Fibroblast of skin of left quadriceps (primary cell): ENCODE measurements at regions not wholly inside any gene's neighbourhood (a gene's known extent, or its start where the extent isn't known, plus 50 kb on each side); places are given as distances from the start of the nearest gene placed in this dataset.

Experiments used
- DNase-seq, 2 experiments: peaks; one replicate each; pipeline ENCODE4 v3.0.0-alpha.2; 2013; ENCODE audit warnings: low read depth in 2 of 2

DNA sequence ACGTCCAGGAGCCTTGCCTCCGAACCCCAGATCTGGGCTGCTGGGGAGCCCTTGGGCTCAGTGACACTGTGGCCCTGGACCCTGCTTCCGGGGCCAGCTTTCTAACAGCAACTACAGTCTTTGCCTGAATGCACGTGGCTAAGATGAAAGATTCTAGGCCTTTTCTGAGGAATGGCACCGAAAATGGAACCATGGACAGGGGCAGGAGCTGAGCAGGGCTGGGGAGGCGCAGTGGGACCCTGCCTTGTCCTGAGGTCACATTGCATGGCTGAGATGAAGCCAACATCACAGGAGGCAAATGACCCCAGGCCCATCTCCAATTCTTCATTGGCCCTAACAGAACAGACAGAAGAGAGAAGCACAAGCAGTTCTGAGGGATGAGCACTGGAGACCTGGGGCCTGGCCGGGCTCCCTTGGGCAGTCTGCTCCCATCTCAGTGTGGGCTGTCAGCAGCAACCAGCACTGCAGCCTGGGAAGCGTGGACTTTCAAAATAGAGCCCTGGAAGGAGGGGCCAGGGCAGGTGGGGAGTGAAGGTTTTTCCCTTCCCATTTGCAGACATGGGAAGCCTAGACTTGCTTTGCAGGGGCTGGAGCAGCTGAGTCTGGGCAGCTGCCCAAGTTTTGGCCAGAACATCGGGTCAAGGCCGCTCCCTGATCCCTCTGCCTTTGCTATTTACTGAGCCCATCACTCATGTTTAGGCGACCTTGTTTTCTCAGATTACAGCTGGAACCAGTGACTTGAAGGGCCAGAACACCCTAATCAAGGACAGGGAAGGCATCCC is 114.4 kb upstream of the TCERG1L start:
- no peak for DNase-seq

- DNase-seq: no peak
Measured at GRCh38 chr10:131426534-131426898, 115.0 kb upstream of the TCERG1L start.

DNA sequence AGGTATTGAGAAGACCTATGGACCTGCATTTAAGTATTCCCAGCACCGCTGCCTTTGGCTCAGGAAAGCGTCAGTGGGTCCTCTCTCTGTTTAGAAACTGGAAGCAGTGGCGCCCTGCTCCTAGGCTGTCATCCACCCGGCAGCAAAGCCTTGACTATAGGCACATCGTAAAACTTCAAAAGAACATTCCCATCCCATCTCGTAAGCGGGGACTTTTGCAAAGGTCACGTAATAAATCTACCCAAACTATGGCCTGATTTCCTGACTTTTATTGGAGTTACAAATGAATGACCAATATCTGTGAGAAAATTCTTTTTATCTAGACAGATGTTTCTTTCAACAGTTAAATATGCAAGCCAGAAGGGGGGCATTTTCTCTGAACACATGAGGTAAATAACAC is 115.8 kb upstream of the TCERG1L start:
- no peak for DNase-seq

DNA sequence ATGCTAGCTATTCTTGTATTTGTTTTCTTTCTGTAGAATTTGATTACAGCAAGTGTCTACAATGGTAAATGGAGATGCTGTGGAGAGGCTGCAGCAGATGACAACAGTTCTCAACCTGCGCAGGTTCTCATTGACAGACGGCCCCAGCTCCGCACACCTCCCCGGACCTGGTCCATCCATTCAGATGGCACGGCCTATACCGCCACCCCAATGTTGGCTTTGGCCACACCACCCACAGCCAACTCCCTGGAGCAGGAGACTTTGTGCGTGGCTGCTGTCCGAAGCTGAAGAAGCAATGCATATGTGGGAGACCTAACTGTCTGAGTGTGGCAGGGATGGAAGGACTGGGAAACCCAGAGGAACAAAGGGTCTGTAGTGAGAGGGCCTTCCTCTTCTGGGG is 116.4 kb upstream of the TCERG1L start:
- no peak for DNase-seq

- no peak for DNase-seq
Measured at GRCh38 chr10:131429141-131429540, 117.6 kb upstream of the TCERG1L start.

DNA sequence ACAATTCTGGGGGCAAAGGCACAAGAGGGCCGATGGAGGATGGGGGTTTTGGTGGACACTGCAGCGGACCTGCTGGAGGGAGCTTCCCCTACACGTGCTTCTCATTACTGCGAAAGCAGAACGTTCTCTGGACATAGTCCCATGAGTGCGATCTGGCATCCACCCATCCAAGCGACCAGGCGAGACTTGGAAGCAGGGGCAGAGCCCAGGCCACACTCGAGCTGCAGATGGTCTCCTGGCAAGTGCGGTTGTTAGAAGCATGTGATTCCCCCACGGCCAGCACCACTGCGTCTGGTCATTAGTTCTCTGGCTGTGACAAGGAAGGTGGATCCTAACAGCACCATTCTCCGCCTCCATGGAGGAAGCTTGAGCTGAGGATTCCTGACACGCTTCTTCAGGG is 118.4 kb upstream of the TCERG1L start:
- no peak for DNase-seq

GRCh38 chr10:131430716-131431412 is 119.3 kb upstream of the TCERG1L start:
- no peak for DNase-seq

- DNase-seq: no peak
Measured at GRCh38 chr10:131431533-131431932, 120.0 kb upstream of the TCERG1L start.

GRCh38 chr10:131431978-131432690 is 120.6 kb upstream of the TCERG1L start:
- DNase-seq: no peak

- no peak for DNase-seq
Measured at GRCh38 chr10:131433568-131433967, 122.0 kb upstream of the TCERG1L start.

DNA sequence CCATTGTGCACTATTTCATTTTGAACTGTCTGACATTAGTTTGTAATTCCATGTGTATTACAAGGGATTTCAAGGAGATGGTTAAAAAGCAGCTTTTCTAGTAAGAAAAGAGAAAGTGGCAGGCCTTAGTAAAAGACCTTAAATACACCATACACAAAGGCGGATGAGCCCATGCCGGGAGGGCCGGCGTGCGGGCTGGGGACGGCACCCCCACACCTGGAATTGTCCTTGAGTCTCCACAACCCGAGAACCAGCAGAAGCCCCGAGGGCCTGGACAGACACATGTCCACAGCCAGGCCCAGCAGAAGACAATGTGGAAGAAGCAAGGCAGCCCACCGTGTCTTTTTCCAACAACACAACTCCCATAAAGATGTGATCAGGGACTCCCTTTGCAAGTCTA is 123.7 kb upstream of the TCERG1L start:
- no peak for DNase-seq

DNA sequence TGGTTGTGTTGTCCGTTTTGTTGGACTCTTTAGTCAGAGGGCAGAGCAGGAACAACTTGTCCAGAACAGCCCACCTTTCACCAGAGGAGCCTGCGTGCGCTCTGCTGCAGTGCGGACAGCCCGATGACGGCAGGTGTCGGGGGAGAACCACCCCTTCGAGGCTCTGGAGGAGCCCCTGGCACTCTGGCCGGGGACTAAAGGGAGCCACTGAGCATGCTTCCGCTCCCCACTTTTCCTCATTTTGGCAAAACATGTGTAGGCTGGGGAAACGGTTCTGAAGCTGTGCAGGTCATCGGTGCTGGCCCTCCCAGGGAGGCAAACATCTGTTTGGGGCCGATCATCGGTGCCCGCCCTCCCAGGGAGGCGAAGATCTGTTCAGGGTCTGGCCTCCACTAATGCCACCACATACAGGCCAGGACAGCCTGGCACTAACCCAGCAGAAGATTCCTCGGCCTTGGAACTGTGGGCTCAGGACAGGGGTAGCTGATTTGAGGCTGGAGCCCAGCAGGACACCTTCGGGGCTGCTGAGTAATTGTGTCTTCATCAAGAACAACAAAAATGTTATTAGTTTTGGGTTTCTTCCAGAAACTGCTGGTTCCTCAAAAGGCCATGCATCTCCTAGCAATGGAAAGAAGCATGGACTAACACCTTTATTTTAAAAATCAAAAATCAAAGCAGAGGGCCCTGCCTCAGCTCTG is 124.4 kb upstream of the TCERG1L start:
- no peak for DNase-seq

DNA sequence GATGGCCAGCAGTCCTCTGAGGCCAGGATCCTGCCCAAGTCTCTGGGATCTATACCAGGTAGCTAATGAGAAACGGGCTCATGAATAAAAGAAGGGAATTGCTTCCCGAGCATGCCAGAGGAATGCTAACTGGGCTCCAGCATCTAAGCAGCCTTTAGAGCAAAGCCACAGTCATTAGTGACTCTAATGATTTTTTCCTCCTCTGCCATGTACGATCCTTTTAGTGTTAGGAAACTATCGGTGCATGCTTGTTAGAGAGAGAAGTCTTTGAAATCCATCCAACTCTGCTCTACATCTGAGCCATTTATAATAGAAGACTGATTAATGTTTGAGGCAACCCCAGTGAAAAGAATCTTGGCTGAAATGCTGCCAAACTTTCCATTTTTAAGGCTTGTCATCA is 124.9 kb upstream of the TCERG1L start:
- peak; percentile 28 to 34 for DNase-seq

GRCh38 chr10:131437556-131438475 is 126.3 kb upstream of the TCERG1L start:
- no peak for DNase-seq

- DNase-seq: no peak
Measured at GRCh38 chr10:131438665-131439064, 127.1 kb upstream of the TCERG1L start.

- DNase-seq: no peak
Measured at GRCh38 chr10:131439705-131440104, 128.2 kb upstream of the TCERG1L start.

- DNase-seq: no peak
Measured at GRCh38 chr10:131440405-131441360, 129.2 kb upstream of the TCERG1L start.

DNA sequence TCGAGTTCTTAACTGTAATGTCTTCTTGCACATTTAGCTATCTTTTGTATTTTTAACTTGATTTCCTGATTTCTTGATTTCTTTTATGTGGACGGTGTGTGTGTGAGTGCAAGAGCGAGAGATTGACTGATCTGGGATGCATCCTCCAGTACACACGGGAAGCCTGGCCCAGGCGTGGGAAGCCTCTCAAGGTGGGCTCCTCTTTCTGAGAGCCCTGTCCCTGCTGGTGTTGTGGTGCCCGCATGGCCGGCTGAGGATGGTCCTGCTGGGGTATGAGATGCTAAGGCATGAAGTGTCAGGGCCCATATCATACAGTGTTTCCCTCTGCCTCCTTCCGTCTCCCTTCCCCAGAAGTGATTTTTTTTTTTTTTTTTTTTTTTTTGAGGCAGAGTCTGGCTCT is 130.8 kb upstream of the TCERG1L start:
- no peak for DNase-seq

- DNase-seq: no peak
Measured at GRCh38 chr10:131444286-131444685, 132.8 kb upstream of the TCERG1L start.

DNA sequence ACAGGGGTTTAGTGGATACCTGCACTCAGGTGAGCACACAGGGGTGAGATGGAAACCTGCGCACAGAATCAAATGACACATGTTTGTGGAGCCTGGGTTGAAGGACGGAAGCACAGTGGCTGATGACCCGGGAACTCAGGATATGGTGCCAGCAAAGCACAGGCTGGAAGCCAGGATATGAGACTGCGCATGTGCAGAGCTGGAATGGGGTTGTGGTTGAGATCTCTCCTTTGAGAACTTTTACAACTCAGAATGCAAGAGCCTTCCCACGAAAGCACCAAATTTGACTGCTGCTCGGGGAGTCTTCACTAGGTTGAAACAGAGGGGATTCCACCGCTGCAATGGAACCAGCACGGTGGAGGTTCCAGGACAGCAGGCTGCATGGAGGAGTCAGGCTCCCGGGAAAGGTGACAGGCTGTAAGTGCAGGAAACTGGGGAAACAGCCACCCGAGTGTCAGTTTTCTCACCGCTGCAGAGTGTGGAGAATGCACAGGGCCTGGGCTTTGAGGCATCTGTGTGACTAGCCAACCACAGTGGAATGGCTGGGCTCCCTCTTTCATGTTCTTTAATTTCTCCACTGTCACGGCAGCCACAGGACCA is 133.4 kb upstream of the TCERG1L start:
- DNase-seq: no peak
